Uterus (tissue), 3 donors: ENCODE measurements at regions not wholly inside any gene's neighbourhood (a gene's known extent, or its start where the extent isn't known, plus 50 kb on each side); places are given as distances from the start of the nearest gene placed in this dataset.
A peak's percentile ranks its signal among the peaks of the same experiment; 100 is the strongest.

Experiments used
- DNase-seq, 2 donors: peaks; one replicate each; pipeline ENCODE4 v3.0.0-alpha.2; 2019 to 2020
- H3K27ac ChIP-seq, 2 donors: fragments of 200-600 bp; sonication (generic); 1 replicate in 1 of 2; 2 replicates in 1 of 2; pipeline ENCODE4 v1.5.1; 2016 to 2018
- H3K27me3 ChIP-seq, 2 donors: fragments of 200-600 bp; sonication (generic); one replicate each; pipeline ENCODE4 v1.5.1; 2018 to 2019; ENCODE audit warnings: control low read depth in 1 of 2
- H3K36me3 ChIP-seq, 2 donors: fragments of 200-600 bp; sonication (generic); one replicate each; pipeline ENCODE4 v1.5.1; 2019; ENCODE audit warnings: control low read depth in 1 of 2
- H3K4me1 ChIP-seq, 2 donors: fragments of 200-600 bp; sonication (generic); one replicate each; pipeline ENCODE4 v1.5.1; 2018 to 2019; ENCODE audit warnings: control low read depth in 1 of 2
- H3K4me3 ChIP-seq, 2 donors: fragments of 200-600 bp; sonication (generic); 1 replicate in 1 of 2; 2 replicates in 1 of 2; pipeline ENCODE4 v1.5.1; 2018 to 2019; ENCODE audit warnings: mild to moderate bottlenecking in 1 of 2
- H3K9me3 ChIP-seq, 2 donors: fragments of 200-600 bp; sonication (generic); one replicate each; pipeline ENCODE4 v1.5.1; 2019; ENCODE audit warnings: control low read depth in 1 of 2
- POLR2A ChIP-seq, 2 donors: fragments of 450-650 bp; IDR thresholded peaks; one replicate each; pipeline ENCODE4 v1.6.1; 2016; ENCODE audit warnings: antibody characterized with exemption in 2 of 2, mild to moderate bottlenecking in 1 of 2, moderate library complexity in 1 of 2
- intact Hi-C: fragments of 100-400 bp; cut with DNase I; formaldehyde crosslinking; loops from one replicate; pipeline ENCODE4 v1.15.1; 2023; ENCODE audit warnings: low total_unique reads
- TF ChIP-seq, protein P1 (sequence below), 4 experiments: fragments of 200-600 bp in 2 of 4; fragments of 450-650 bp in 2 of 4; sonication (generic) in 2 of 4; IDR thresholded peaks; one replicate each; pipeline ENCODE4 v1.5.1; 2016 to 2019; ENCODE audit warnings: antibody characterized with exemption in 4 of 4, mild to moderate bottlenecking in 2 of 4, moderate library complexity in 1 of 4
- donor health status: DM: yes; HTN: yes; CAD: no.

DNA sequence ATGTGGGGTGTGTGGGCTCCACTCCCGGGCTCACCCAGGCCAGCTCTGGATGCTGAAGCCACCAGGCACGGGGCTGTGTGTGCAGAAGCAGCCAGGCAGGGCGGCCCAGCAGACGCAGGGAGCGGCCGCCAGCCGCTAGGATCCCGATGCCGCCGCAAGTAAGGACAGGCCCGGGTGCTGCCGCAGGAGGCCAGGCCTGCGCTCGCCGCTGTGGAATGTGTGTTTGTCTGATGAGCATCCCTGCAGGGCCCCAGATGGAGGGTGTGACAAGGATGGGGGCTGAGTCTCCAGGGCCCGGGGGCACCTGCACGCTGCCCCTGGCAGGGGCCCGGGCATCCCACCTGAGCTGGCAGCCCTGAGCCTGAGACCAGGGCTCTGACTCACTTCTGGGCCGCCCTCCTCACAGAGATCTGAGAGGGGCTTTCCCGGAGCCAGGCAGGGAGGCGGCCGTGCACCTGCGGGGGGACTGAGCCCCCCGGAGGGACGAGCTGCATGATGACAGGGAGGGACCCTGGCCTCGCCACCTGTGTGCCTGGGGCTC, 101.5 kb downstream of the FOXL3 start:
- DNase-seq, result peak in 1 of 2 donors; percentile 10
- Histone ChIP-seq H3K27ac (no peak overlapping the region), H3K27me3 (no peaks in the 10 kb centered on the region), H3K9me3 (peaks cover 0 to 8% of the 10 kb centered on the region in 2 donors), H3K36me3 (no peaks in the 10 kb centered on the region), H3K4me3 (no peak overlapping the region), H3K4me1 (no peaks in the 10 kb centered on the region)
- TF ChIP-seq, protein P1, sequence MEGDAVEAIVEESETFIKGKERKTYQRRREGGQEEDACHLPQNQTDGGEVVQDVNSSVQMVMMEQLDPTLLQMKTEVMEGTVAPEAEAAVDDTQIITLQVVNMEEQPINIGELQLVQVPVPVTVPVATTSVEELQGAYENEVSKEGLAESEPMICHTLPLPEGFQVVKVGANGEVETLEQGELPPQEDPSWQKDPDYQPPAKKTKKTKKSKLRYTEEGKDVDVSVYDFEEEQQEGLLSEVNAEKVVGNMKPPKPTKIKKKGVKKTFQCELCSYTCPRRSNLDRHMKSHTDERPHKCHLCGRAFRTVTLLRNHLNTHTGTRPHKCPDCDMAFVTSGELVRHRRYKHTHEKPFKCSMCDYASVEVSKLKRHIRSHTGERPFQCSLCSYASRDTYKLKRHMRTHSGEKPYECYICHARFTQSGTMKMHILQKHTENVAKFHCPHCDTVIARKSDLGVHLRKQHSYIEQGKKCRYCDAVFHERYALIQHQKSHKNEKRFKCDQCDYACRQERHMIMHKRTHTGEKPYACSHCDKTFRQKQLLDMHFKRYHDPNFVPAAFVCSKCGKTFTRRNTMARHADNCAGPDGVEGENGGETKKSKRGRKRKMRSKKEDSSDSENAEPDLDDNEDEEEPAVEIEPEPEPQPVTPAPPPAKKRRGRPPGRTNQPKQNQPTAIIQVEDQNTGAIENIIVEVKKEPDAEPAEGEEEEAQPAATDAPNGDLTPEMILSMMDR (IDR thresholded peaks at IDR 0.05), result no peak
- TF ChIP-seq POLR2A (IDR thresholded peaks at IDR 0.05), result no peak
- intact Hi-C loops, result no loop called here

DNA sequence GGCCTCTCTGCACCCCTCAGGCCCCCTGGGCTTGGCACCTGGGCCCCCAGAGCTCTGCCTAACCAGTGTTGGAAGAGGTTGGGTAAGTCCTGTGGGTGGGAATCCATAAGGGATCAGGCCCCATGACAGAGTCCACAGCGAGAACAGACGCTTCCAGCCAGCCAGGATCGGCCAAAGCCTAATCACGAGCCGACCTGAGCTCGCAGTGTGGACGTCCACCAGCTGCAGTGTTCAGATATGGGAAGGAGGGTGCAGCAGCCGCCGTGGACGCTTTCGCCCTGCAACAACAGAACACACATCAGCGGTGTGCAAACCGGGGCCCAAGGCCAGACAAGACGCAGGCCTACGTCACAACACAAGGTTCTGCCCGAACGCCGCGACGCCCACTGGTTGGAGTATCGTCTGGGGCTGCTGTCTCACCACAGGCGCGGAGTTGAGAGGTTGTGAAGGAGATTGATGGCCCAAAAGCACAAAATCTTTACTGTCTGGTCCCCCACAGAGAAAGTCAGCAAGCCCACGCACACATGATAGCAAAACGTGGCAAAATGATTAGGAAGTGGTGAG, 102.1 kb downstream of the FOXL3 start:
- peak in 1 of 2 donors; percentile 6 for DNase-seq
- TF ChIP-seq, protein P1 (IDR thresholded peaks at IDR 0.05), result no peak
- TF ChIP-seq POLR2A (IDR thresholded peaks at IDR 0.05), result no peak
- Histone ChIP-seq H3K27ac (no peak overlapping the region), H3K9me3 (peaks cover 0 to 8% of the 10 kb centered on the region in 2 donors), H3K4me3 (no peak overlapping the region), H3K36me3 (no peaks in the 10 kb centered on the region), H3K27me3 (no peaks in the 10 kb centered on the region), H3K4me1 (no peaks in the 10 kb centered on the region)
- intact Hi-C loops, result no loop called here

DNA sequence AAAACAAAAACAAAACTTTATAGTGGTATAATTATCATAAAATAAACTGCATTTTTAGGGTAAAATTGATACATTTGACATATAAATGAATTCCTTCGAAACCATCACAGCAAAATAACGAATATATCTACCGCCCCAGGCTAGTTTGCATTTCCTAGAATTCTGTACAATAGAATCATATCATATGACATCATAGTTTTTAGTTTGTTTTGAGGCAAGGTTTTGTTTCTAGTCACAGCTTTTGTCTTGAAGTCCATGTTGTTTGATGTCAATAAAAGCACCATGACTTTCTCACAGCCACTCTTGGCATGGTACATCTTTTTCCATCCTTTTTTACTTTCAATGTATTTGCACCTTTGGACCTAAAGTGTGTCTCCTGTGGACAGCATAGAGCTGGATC, 102.9 kb downstream of the FOXL3 start:
- TF ChIP-seq POLR2A (IDR thresholded peaks at IDR 0.05), result no peak
- TF ChIP-seq, protein P1 (IDR thresholded peaks at IDR 0.05), result no peak
- intact Hi-C loops, result no loop called here
- Histone ChIP-seq H3K4me1 (no peaks in the 10 kb centered on the region), H3K36me3 (no peaks in the 10 kb centered on the region), H3K9me3 (peaks cover 0 to 9% of the 10 kb centered on the region in 2 donors), H3K27me3 (no peaks in the 10 kb centered on the region), H3K4me3 (no peak overlapping the region), H3K27ac (no peak overlapping the region)
- no peak for DNase-seq

DNA sequence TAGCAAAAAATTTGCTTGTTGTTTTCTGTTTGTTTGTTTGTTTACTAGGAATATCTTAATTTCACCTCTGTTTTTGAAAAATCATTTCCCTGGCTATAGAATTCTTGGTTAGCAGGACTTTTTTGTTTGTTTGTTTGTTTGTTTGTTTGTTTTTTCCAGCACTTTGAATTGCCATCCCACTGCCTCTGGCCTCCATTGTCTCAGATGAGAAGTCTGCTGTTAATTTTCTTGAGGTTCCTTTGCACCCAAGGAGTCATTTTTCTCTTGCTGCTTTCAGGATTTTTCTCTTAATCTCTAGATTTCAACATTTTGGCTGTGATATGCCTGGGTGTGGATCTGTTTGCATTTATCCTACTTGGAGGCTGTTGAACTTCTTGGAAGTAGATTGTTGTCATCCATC, 105.7 kb downstream of the FOXL3 start:
- intact Hi-C loops, result no loop called here
- Histone ChIP-seq H3K27me3 (no peaks in the 10 kb centered on the region), H3K27ac (no peak overlapping the region), H3K36me3 (no peaks in the 10 kb centered on the region), H3K4me3 (no peak overlapping the region), H3K9me3 (peaks cover 0 to 21% of the 10 kb centered on the region in 2 donors), H3K4me1 (no peaks in the 10 kb centered on the region)
- no peak for DNase-seq
- TF ChIP-seq, protein P1 (IDR thresholded peaks at IDR 0.05), result no peak
- no peak for TF ChIP-seq POLR2A (IDR thresholded peaks at IDR 0.05)

DNA sequence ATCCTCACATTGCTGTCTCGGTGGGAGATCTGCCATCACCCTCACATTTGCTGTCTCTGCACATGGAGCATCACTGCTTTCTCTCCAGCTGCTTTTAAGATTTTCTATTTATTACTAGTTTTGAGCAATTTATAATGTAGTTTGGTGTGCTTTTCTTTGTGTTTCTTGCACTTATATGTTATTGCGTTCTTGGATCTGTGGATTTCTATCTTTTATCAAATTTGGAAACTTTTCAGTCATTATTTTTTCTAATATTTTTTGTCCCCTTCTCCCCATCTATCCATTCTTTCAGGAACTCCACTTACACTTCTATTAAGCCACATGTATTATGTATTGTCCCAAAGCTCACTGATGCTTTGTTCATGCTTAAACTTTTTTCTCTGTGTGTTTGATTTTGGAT, 108.9 kb downstream of the FOXL3 start:
- no peak for DNase-seq
- no peaks in the 10 kb centered on the region for H3K27me3 ChIP-seq
- TF ChIP-seq POLR2A (IDR thresholded peaks at IDR 0.05), result no peak
- TF ChIP-seq, protein P1 (IDR thresholded peaks at IDR 0.05), result no peak
- H3K36me3 ChIP-seq, result no peaks in the 10 kb centered on the region
- no peaks in the 10 kb centered on the region for H3K4me1 ChIP-seq
- intact Hi-C loops, result no loop called here
- no peak overlapping the region for H3K27ac ChIP-seq
- no peak overlapping the region for H3K4me3 ChIP-seq
- peaks cover 0 to 21% of the 10 kb centered on the region in 2 donors for H3K9me3 ChIP-seq
